ENCODE measurements at regions not wholly inside any gene's neighbourhood (a gene's known extent, or its start where the extent isn't known, plus 50 kb on each side); places are given as distances from the start of the nearest gene placed in this dataset.

GRCh38 chr2:177327009-177327408, 62.5 kb upstream of the NFE2L2 start:
- DNase-seq (ENCODE audit: low spot score), result no peak
- no peak overlapping the region for H3K4me3 ChIP-seq
- H3K27ac Mint-ChIP-seq, result no peak overlapping the region
- no peaks in the 10 kb centered on the region for H3K27me3 ChIP-seq (ENCODE audit: insufficient read depth)
- no peaks in the 10 kb centered on the region for H3K36me3 ChIP-seq (ENCODE audit: insufficient read depth)
- H3K9me3 Mint-ChIP-seq, result no peaks in the 10 kb centered on the region; the same call in 2 of the 3 replicates
- no peaks in the 10 kb centered on the region for H4K20me1 ChIP-seq (replicated peaks; ENCODE audit: insufficient read depth)
- H3K79me2 ChIP-seq (replicated peaks; ENCODE audit: insufficient read depth), result no peaks in the 10 kb centered on the region
- H3K4me1 Mint-ChIP-seq, result peaks cover 15% of the 10 kb centered on the region
- H3K4me3 Mint-ChIP-seq, result no peak overlapping the region
- H3F3A ChIP-seq (replicated peaks; ENCODE audit: low read depth), result no peaks in the 10 kb centered on the region
- no peak overlapping the region for H3K4me2 ChIP-seq
- no peak for ATAC-seq
- no peak overlapping the region for H2AFZ ChIP-seq
- no peak overlapping the region for H3K27ac ChIP-seq (ENCODE audit: low read depth)
- TF ChIP-seq STAT1 (IDR thresholded peaks at IDR 0.05; ENCODE audit: unreplicated experiment) (no peak), ZNF114 (CRISPR knock-in tag; IDR thresholded peaks at IDR 0.05) (no peak), CREB1 (CRISPR knock-in tag; IDR thresholded peaks at IDR 0.05; ENCODE audit: low read depth) (no peak), JUNB (IDR thresholded peaks at IDR 0.05; ENCODE audit: unreplicated experiment) (no peak), EZH2 (IDR thresholded peaks at IDR 0.05; ENCODE audit: low read depth, unreplicated experiment) (no peak), REST (IDR thresholded peaks at IDR 0.05; ENCODE audit: unreplicated experiment) (no peak), POLR2AphosphoS5 (IDR thresholded peaks at IDR 0.05; ENCODE audit: low read depth) (no peak), NANOG (IDR thresholded peaks at IDR 0.05; ENCODE audit: borderline replicate concordance) (no peak)
- TF ChIP-seq, protein P1, sequence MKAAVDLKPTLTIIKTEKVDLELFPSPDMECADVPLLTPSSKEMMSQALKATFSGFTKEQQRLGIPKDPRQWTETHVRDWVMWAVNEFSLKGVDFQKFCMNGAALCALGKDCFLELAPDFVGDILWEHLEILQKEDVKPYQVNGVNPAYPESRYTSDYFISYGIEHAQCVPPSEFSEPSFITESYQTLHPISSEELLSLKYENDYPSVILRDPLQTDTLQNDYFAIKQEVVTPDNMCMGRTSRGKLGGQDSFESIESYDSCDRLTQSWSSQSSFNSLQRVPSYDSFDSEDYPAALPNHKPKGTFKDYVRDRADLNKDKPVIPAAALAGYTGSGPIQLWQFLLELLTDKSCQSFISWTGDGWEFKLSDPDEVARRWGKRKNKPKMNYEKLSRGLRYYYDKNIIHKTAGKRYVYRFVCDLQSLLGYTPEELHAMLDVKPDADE (IDR thresholded peaks at IDR 0.05), result no peak
- TF ChIP-seq, protein P2, sequence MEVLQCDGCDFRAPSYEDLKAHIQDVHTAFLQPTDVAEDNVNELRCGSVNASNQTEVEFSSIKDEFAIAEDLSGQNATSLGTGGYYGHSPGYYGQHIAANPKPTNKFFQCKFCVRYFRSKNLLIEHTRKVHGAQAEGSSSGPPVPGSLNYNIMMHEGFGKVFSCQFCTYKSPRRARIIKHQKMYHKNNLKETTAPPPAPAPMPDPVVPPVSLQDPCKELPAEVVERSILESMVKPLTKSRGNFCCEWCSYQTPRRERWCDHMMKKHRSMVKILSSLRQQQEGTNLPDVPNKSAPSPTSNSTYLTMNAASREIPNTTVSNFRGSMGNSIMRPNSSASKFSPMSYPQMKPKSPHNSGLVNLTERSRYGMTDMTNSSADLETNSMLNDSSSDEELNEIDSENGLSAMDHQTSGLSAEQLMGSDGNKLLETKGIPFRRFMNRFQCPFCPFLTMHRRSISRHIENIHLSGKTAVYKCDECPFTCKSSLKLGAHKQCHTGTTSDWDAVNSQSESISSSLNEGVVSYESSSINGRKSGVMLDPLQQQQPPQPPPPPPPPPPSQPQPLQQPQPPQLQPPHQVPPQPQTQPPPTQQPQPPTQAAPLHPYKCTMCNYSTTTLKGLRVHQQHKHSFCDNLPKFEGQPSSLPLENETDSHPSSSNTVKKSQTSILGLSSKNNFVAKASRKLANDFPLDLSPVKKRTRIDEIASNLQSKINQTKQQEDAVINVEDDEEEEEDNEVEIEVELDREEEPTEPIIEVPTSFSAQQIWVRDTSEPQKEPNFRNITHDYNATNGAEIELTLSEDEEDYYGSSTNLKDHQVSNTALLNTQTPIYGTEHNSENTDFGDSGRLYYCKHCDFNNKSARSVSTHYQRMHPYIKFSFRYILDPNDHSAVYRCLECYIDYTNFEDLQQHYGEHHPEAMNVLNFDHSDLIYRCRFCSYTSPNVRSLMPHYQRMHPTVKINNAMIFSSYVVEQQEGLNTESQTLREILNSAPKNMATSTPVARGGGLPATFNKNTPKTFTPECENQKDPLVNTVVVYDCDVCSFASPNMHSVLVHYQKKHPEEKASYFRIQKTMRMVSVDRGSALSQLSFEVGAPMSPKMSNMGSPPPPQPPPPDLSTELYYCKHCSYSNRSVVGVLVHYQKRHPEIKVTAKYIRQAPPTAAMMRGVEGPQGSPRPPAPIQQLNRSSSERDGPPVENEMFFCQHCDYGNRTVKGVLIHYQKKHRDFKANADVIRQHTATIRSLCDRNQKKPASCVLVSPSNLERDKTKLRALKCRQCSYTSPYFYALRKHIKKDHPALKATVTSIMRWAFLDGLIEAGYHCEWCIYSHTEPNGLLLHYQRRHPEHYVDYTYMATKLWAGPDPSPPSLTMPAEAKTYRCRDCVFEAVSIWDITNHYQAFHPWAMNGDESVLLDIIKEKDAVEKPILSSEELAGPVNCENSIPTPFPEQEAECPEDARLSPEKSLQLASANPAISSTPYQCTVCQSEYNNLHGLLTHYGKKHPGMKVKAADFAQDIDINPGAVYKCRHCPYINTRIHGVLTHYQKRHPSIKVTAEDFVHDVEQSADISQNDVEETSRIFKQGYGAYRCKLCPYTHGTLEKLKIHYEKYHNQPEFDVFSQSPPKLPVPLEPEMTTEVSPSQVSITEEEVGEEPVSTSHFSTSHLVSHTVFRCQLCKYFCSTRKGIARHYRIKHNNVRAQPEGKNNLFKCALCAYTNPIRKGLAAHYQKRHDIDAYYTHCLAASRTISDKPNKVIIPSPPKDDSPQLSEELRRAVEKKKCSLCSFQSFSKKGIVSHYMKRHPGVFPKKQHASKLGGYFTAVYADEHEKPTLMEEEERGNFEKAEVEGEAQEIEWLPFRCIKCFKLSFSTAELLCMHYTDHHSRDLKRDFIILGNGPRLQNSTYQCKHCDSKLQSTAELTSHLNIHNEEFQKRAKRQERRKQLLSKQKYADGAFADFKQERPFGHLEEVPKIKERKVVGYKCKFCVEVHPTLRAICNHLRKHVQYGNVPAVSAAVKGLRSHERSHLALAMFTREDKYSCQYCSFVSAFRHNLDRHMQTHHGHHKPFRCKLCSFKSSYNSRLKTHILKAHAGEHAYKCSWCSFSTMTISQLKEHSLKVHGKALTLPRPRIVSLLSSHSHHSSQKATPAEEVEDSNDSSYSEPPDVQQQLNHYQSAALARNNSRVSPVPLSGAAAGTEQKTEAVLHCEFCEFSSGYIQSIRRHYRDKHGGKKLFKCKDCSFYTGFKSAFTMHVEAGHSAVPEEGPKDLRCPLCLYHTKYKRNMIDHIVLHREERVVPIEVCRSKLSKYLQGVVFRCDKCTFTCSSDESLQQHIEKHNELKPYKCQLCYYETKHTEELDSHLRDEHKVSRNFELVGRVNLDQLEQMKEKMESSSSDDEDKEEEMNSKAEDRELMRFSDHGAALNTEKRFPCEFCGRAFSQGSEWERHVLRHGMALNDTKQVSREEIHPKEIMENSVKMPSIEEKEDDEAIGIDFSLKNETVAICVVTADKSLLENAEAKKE (CRISPR knock-in tag; IDR thresholded peaks at IDR 0.05), result no peak
- H3K4me1 ChIP-seq (ENCODE audit: insufficient read depth), result peaks cover 6% of the 10 kb centered on the region; the same call in 1 of the 2 replicates
- no peaks in the 10 kb centered on the region for H3K36me3 Mint-ChIP-seq (ENCODE audit: low read depth)
- H3K9me2 ChIP-seq (ENCODE audit: insufficient read depth), result peaks cover 4% of the 10 kb centered on the region; the same call in 1 of the 2 replicates
- no peaks in the 10 kb centered on the region for H3K27me3 Mint-ChIP-seq (ENCODE audit: insufficient read depth, low read depth, poor library complexity)
